Choroid plexus epithelial cell (primary cell): ENCODE measurements at regions not wholly inside any gene's neighbourhood (a gene's known extent, or its start where the extent isn't known, plus 50 kb on each side); places are given as distances from the start of the nearest gene placed in this dataset.

Experiments used
- DNase-seq: peaks from one replicate; pipeline ENCODE4 v3.0.0-alpha.2; 2010; ENCODE audit warnings: low read depth
- H3K4me3 ChIP-seq: 2 replicates; pipeline ENCODE4 v1.5.1; 2011; ENCODE audit warnings: low read depth, mild to moderate bottlenecking, control low read depth, low read length, moderate library complexity
- TF ChIP-seq, protein P1 (sequence below): conservative IDR thresholded peaks from 2 replicates; pipeline ENCODE4 v1.5.1; 2011; ENCODE audit warnings: low read depth, mild to moderate bottlenecking, control low read depth, inconsistent platforms, low read length, moderate library complexity

DNA sequence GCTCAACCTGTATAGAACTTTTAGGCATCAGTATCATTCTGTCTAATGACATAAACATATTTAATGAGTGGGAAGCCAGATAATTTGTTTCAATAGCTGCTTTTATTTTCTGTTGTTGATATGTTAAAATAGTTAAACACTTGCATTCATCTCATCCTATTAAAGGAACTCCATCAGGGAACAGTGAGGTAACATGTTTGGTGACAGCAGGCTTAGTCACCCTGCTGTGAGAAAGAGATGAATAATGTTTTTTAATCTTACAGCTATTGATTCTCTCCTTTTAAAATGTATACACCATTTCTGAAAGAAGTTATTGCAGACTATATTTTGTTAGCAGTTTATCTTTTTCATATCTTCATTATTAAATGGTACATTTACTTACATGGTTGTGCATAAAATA, 123.3 kb upstream of the CWC22 start:
- H3K4me3 ChIP-seq: no peak overlapping the region
- no peak for DNase-seq
- TF ChIP-seq, protein P1, sequence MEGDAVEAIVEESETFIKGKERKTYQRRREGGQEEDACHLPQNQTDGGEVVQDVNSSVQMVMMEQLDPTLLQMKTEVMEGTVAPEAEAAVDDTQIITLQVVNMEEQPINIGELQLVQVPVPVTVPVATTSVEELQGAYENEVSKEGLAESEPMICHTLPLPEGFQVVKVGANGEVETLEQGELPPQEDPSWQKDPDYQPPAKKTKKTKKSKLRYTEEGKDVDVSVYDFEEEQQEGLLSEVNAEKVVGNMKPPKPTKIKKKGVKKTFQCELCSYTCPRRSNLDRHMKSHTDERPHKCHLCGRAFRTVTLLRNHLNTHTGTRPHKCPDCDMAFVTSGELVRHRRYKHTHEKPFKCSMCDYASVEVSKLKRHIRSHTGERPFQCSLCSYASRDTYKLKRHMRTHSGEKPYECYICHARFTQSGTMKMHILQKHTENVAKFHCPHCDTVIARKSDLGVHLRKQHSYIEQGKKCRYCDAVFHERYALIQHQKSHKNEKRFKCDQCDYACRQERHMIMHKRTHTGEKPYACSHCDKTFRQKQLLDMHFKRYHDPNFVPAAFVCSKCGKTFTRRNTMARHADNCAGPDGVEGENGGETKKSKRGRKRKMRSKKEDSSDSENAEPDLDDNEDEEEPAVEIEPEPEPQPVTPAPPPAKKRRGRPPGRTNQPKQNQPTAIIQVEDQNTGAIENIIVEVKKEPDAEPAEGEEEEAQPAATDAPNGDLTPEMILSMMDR: no peak

DNA sequence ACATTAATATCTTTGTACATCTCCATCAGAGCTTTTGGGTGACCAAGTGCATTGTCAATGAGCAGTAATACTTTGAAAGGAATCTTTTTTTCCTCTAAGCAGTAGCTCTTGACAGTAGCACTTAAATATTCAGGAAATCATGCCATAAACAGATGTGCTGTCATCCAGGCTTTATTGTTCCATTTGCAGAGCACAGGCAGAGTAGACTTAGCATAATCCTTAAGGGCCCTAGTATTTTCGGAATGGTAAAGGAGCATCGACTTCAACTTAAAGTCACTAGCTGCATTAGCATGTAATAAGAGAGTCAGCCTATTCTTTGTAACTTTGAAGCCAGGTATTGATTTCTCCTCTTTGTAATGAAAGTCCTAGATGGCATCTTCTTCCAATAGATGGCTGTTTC, 121.8 kb upstream of the CWC22 start:
- DNase-seq: no peak
- no peak overlapping the region for H3K4me3 ChIP-seq
- TF ChIP-seq, protein P1: no peak

DNA sequence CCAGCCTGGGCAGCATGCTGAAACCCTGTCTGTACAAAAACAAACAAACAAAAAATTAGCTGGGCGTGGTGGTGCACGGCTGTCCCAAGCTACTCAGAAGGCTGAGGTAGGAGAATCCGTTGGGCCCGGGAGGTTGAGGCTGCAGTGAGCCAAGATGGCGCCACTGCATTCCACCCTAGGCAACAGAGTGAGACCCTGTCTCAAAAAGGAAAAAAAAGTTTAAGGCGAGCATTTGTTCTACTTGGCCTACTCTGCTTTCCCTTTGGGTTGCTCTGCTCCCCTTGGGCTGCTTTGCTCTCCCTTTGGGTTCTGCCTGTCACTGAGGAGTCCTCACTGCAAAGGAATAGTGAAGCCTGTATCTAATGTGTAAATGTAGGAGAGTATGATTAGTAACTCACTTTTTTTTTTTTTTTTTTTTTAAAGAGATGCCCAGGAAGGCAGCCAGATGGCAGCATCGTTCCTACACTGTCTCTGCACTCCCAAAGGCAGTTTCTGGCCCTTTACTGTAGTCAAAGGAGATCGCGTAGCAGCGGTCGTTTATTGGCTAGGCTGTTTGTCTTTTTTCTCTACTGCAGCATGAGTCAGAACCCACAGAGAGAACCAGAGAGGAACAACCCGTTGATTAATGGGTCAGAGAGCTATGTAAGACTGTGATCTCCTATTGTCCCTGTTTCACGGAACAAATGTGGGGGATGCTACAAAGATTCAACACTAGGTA, 118.3 kb upstream of the CWC22 start:
- TF ChIP-seq, protein P1: peak; percentile 86
- DNase-seq: peak; percentile 99
- no peak overlapping the region for H3K4me3 ChIP-seq

DNA sequence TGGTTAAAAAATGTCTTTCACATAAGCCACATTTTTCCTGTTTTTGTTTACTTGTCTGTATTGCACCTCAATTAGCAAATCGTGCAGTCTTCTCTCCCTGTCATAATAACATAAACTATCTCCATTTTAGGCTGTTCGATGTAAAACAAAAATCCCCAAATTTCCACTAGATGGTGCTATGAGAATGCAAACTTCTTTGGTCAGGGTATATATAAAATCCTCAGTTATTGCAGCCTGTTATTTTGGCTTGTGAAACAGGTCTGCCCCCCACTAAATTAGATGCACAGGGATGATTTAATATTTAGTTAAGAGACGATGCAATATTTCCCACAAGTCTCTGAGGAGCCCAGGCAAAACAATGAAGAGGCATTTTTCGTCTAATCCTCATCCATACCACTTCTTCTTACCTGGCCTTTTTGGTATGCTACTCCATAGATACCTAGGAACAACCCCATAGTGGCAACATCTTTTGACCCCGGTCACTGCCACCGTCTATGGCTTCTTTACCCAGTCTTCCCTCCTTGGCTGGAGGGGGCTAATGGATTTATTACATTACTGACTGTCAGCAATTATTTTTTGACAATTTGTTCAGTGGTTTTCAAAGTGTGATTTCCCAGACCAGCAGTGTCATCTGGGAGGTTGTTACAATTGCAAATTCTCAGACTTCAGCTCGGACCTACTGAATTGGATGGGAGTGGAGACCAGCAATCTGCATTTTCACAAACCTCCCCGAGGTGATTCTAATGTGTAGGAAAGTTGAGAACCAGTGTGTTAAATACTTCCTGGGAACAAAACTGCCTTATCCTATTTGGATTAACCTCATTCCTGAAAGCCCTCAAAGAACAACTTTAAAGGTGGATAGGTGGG, 117.4 kb upstream of the CWC22 start:
- H3K4me3 ChIP-seq: no peak overlapping the region
- TF ChIP-seq, protein P1: peak; percentile 61
- DNase-seq: peak; percentile 81

DNA sequence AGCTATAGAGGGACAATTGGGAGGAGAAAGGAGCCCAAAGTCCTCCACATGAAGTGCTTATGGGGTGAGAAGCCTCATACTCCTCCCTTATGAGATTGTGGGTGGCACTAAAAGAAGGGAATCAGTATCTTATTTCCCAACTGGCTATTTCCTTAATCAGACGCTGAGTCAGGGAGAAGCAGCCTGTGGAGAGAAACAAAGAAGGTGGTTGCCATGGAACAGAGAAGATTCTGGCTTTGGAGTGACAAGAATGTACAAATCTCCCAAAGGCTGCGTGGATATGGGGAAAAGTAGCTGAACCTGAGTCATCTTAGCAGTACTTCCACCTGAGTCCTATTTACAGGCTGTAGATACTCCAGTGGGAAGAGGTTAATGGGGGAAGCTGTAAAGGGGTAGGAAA, 115.8 kb upstream of the CWC22 start:
- TF ChIP-seq, protein P1: no peak
- no peak overlapping the region for H3K4me3 ChIP-seq
- DNase-seq: peak; percentile 61

DNA sequence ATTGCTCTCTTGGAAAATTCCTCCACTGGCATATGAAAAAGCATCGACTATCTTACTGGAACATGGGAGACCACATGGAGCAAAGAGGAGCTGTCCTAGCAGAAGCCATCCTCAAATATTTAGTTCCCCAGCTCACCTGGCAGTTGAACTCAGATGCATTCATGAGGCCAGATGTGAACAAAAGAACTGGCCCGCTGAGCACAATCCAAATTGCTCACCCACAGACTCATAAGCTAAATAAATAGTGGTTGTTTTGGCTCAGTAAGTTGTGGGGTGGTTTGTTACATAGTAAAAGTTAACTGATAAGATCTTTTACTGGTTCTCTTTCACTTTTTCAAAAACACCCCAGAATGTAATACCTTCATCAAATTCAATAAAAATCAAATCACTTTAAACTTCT, 108.6 kb upstream of the CWC22 start:
- DNase-seq: peak; percentile 12
- TF ChIP-seq, protein P1: no peak
- no peak overlapping the region for H3K4me3 ChIP-seq

DNA sequence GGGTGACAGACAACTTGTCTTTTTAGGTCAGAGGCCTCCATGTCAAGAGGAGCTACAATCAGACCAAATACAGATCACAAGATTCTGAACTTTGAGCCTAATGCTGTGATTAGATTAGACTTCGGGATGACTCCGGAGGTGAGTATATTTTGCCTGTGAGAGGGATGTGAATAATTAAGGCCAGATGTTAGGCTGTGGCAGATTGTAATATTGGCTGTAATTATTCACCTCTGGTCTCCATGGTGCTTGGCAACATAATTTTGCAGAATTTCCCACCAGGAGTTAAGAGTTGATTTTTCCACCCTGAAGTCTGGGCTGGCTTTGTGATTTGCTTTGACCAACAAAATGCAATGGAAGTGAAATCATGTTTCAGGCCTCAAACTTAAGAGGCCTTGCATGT, 108.2 kb upstream of the CWC22 start:
- H3K4me3 ChIP-seq: no peak overlapping the region
- TF ChIP-seq, protein P1: no peak
- no peak for DNase-seq
